GM13977 (cell line): ENCODE measurements at regions not wholly inside any gene's neighbourhood (a gene's known extent, or its start where the extent isn't known, plus 50 kb on each side); places are given as distances from the start of the nearest gene placed in this dataset.
"Not testable (repeated sequence)": the region's sequence is repeated elsewhere in the genome, so short reads cannot be mapped to it uniquely, and the experiment has no call there.

Experiments
- DNase-seq: peaks from one replicate; pipeline ENCODE4 v3.0.0; 2012; ENCODE audit warnings: low spot score
- in situ Hi-C: fragments of 300-500 bp; cut with MboI; formaldehyde crosslinking; loops from one replicate; pipeline ENCODE4 v1.12.0; 2022; ENCODE audit warnings: low sequenced_read_pairs, low pct_unique_long_range_greater_than_20kb, mixed read lengths, inconsistent platforms; ENCODE audit not compliant: unreplicated experiment
- TF ChIP-seq, protein P1 (sequence below): IDR thresholded peaks from 2 replicates; pipeline ENCODE4 v1.5.1; 2012; ENCODE audit warnings: mild to moderate bottlenecking, control low read depth; ENCODE audit not compliant: insufficient read depth; ENCODE audit errors: extremely low read depth, missing control alignments

GRCh38 chr18:73531601-73532000 is 616.0 kb downstream of the FBXO15 start:
- DNase-seq = no peak
- TF ChIP-seq, protein P1, sequence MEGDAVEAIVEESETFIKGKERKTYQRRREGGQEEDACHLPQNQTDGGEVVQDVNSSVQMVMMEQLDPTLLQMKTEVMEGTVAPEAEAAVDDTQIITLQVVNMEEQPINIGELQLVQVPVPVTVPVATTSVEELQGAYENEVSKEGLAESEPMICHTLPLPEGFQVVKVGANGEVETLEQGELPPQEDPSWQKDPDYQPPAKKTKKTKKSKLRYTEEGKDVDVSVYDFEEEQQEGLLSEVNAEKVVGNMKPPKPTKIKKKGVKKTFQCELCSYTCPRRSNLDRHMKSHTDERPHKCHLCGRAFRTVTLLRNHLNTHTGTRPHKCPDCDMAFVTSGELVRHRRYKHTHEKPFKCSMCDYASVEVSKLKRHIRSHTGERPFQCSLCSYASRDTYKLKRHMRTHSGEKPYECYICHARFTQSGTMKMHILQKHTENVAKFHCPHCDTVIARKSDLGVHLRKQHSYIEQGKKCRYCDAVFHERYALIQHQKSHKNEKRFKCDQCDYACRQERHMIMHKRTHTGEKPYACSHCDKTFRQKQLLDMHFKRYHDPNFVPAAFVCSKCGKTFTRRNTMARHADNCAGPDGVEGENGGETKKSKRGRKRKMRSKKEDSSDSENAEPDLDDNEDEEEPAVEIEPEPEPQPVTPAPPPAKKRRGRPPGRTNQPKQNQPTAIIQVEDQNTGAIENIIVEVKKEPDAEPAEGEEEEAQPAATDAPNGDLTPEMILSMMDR = no peak
- in situ Hi-C loops = no loop called here

- DNase-seq = no peak
- TF ChIP-seq, protein P1 = no peak
- in situ Hi-C loops = no loop called here
Observed at GRCh38 chr18:73528066-73528465, 619.6 kb downstream of the FBXO15 start.

- no peak for DNase-seq
- in situ Hi-C loops = no loop called here
- TF ChIP-seq, protein P1 = no peak
Observed at GRCh38 chr18:73520229-73520628, 627.4 kb downstream of the FBXO15 start.

DNA sequence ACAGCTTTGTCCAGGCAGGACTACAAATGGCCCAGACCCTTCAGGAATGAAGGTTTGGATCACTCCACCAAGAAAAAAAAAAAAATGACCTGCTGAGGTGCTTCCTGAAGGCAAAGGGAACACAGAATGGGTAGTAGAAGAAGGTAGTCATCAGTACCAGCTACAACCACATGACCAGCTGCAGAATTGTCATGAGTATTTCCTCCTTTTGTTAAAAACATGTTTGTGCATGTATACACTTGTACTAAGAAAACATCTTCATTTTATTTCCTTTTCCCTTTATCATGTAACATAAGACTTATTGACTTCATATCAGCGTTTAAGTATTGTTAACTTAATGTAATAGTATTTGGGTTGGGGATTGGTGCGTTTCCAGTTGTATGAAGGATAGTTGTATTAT is 631.6 kb downstream of the FBXO15 start:
- DNase-seq, in situ Hi-C loops: not testable (repeated sequence)

DNA sequence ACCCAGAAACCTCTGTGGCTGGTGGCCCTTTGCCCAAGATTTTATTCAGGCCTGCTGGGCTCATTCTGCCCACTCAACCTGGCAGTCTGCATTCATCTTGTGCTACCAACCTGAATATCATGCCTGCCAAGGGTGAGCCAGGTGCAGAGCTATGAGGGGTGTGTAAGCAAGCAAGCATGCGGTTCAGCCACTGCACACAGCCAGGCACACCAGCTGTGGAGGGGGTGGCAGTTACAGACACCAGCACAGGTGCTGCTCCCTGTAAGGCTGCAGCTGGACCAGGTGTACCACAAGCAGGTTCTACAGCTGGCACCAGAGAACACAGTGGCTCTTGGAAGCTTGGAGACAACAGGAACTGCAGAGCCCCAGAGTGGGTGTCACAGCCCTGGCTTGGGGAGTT is 633.2 kb downstream of the FBXO15 start:
- TF ChIP-seq, protein P1 = no peak
- in situ Hi-C loops = no loop called here
- DNase-seq = no peak

- DNase-seq = no peak
- TF ChIP-seq, protein P1 = no peak
- in situ Hi-C loops = no loop called here
Observed at GRCh38 chr18:73511771-73512503, 635.7 kb downstream of the FBXO15 start.

- TF ChIP-seq, protein P1 = no peak
- DNase-seq = no peak
- in situ Hi-C loops = no loop called here
Observed at GRCh38 chr18:73509460-73509859, 638.2 kb downstream of the FBXO15 start.
